Adrenal gland (tissue), 5 donors: ENCODE measurements at regions not wholly inside any gene's neighbourhood (a gene's known extent, or its start where the extent isn't known, plus 50 kb on each side); places are given as distances from the start of the nearest gene placed in this dataset.

ENCODE experiments used
- CTCF ChIP-seq, 6 experiments: fragments of 450-650 bp in 4 of 6; fragments of 200-600 bp in 2 of 6; sonication (generic) in 1 of 6; IDR thresholded peaks; 1 replicate in 5 of 6; 2 replicates in 1 of 6; pipeline versions ENCODE4 v1.5.1 to v1.8.0; 2016 to 2021; ENCODE audit warnings: antibody characterized with exemption in 6 of 6, mild to moderate bottlenecking in 2 of 6, moderate library complexity in 1 of 6
- POLR2A ChIP-seq, 2 donors: fragments of 450-650 bp; IDR thresholded peaks; one replicate each; pipeline ENCODE4 v1.6.1; 2017; ENCODE audit warnings: antibody characterized with exemption in 2 of 2, mild to moderate bottlenecking in 2 of 2, moderate library complexity in 1 of 2
- donor health status: DM: no; HTN: no; CAD: no.

DNA sequence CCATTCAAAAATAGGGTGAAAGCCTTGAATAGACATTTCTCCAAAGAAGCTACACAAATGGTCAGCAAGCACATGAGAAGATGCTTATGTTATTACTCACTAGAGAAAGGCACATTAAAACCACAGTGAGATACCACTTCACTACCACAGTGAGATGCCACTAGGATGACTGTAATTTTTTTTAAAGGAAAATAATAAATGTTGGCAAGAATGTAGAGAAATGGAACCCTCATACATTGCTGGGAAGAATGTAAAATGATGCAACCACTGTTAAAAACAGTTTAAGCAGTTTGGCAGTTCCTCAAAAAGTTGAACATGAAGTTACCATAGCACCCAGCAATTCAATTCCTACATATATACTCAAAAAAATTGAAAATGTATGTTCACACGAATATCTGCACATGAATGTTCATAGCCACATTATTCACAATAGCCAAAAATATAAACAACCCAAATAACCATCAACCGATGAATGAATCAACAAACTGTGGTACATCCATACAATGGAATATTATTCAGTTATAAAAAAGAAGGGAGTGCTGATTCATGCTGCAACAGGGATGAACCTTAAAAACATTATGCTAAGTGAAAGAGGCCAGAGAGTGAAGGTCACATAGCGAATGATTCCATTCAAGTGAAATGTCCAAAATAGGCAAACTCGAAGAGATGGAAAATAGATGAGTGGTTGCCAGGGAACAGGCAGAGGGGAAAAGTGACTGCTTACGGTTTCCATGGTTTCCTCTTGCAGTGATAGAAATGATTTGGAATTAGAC, 156.2 kb upstream of the NDUFV2 start:
- TF ChIP-seq CTCF (IDR thresholded peaks at IDR 0.05), result no peak
- no peak for TF ChIP-seq POLR2A (IDR thresholded peaks at IDR 0.05)
